Inferior parietal cortex (tissue), 1 donor: ENCODE measurements at regions not wholly inside any gene's neighbourhood (a gene's known extent, or its start where the extent isn't known, plus 50 kb on each side); places are given as distances from the start of the nearest gene placed in this dataset.
"Not testable (repeated sequence)": the region's sequence is repeated elsewhere in the genome, so short reads cannot be mapped to it uniquely, and the experiment has no call there.

Source experiments
- DNase-seq: peaks from one replicate; pipeline ENCODE4 v3.0.0-alpha.2; 2016; ENCODE audit errors: extremely low spot score

DNA sequence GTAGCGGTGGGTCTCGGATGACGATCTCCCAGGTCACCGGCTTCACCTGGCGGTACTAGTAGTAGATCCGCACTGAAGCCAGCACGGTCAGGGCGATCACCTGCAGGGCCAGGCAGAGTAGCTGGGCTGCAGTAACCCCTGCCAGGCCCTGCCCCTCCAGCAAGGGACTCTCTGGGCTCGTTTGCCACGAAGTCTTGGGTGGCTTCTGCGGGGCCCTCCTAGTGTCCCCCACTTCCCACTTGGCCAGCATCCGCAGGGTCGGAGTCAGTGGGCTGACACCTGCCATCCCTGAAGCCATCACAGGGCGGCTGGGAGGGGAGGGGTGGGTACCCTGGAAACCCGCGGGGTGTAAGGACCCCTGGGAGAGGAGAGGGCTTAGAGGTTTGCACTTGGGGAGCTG lies 214.0 kb downstream of the OR4C45 start:
- no peak for DNase-seq

- DNase-seq, result no peak
Observed at GRCh38 chr11:50247309-50247874, 214.7 kb downstream of the OR4C45 start.

DNA sequence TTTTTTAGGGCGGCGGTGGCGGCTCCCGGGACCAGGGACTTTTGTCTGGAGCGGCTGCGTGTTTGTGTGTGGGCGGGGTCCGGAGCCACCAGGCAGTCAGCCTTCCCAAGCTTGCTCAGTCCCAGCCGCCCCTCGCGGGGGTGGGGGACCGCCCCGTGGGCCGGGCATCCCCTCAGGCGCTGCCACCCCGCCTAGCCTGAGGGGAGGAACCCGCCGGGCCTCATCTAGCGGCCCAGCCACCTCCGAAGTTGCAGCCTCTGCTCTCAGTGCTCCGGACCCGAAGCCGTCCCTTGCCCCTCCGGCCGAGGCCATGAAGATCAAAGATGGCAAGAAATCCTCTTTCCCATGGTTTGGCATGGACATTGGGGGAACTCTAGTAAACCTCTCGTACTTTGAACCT lies 235.2 kb downstream of the OR4C45 start:
- no peak for DNase-seq

DNA sequence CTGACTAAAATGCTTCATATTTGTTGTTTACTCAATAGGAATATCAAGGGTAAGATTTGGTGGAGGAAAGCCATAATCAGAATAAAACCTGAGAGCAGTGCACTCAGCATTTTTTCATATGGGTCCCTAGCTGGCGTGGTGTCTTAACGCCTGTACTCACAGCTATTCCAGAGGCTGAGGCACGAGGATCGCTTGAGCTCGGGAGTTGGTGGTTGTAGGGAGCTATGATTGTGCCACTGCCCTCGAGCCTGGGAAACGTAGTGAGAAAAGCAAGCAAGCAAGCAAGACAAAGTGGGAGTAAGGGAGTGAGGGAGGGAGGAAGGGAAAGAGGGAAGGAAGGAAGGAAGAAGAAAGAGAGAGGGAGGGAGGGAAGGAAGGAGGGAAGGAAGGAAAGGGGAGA lies 242.5 kb downstream of the OR4C45 start:
- DNase-seq, result no peak

DNA sequence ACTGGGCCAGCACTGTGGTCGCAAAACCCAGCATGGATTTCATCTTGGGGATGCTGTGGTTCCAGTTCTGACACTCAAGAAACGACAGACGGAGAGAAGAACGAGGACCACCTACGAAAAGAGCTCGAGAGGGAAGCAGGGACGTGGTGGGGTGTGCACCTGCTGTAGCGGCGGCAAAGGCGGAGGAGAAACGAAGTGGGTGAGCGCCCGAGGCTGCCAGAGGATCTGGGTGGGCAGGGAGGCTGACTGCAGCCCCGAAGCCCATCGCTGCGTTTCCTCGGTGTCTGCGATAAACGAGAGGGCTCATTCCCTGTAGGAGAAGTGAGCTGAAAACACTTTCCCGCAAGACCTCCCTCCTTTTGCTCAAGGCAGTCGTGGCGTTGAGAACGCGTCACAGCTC lies 246.1 kb downstream of the OR4C45 start:
- no peak for DNase-seq

- DNase-seq, result no peak
Observed at GRCh38 chr11:50298182-50298988, 265.7 kb downstream of the OR4C45 start.

DNA sequence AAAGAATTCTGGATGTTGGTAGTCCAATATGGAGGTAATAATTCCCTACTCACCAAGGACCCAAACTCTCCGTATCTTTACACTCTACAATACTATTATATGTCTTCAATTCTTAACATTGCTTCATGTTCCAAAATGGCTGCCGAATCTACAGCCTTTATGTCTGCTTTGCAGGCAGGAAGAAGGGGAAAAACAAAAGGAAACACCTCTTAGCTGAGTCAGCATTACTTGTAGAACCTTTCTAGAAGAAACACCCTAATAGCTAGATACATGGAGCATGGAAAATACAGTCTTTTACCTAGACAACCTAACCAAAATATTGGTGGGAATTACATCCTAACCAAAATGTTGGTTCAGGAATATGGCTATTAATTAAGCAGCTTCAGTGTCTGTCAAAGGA lies 298.0 kb downstream of the OR4C45 start:
- DNase-seq, result not testable (repeated sequence)

- DNase-seq, result no peak
Observed at GRCh38 chr11:50333861-50334260, 301.2 kb downstream of the OR4C45 start.

DNA sequence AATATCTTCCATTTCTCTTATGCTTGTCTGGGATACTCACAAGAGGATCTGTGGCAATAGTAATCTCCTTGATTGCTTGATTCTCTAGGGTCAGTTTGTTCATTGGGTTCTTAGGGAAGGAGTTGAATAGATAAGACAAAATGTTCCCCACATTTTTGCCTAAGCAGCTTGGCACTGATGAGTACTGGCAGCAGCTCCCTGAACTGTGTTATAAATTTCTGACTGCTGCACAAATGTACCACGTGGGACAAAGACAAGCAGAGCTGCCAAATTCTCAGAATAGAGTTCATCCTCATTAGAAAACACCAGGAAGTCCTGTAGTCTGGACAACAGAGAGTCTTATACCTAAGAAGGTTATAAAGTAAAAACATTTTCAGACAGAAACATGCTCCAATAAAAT lies 304.8 kb downstream of the OR4C45 start:
- DNase-seq, result peak; percentile 2

DNA sequence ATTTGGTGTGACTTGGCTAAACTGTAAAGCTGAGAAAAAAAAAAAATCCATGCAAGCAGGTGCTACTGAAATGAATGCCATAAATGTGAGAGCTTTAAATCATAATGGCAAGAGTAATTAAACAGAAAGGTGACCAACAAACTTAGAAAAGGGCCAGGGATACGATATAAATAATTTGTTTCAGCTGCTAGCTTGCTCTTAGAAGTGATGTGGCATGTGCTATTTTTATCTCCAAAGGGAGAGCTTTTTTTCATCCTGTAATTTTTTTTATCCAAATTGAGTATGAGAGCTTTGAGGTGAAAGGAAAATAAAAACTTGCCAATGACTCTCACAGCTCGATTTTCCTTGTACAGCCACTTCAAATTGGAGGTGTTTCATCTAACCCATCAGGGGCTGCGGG lies 315.3 kb downstream of the OR4C45 start:
- not testable (repeated sequence) for DNase-seq

DNA sequence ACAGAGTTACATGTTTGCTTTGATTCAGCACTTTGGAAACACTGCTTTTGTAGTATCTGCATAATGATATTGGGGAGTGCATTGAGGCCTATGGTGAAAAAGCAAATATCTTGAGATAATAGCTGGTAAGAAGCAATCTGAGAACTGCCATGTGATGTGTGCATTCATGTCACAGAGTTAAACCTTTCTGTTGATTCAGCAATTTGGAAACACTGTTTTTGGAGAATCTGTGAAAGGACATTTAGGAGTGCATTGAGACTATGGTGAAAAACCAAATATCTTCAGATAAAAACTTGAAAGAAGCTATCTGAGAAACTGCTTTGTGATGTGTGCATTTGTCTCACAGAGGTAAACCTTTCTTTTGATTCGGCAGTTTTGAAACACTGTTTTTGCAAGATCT lies 346.8 kb downstream of the OR4C45 start:
- DNase-seq, result no peak

DNA sequence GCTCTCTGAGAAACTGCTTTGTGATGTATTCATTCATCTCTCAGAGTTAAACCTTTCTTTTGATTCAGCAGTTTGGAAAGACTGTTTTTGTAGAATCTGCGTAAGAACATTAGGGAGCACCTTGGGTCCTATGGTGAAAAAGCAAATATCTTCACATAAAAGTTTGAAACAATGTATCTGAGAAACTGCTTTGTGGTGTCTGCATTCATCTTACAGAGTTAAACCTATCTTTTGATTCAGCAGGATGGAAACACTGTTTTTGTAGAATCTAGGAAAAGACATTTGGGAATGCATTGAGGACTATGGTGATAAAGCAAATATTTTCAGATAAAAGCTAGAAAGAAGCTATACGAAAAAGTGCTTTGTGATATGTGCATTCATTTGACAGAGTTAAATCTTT lies 361.3 kb downstream of the OR4C45 start:
- no peak for DNase-seq

- no peak for DNase-seq
Observed at GRCh38 chr11:50412832-50413231, 380.2 kb downstream of the OR4C45 start.

- DNase-seq, result no peak
Observed at GRCh38 chr11:50423208-50423607, 390.5 kb downstream of the OR4C45 start.
